OCI-LY1 (cell line): ENCODE measurements at regions not wholly inside any gene's neighbourhood (a gene's known extent, or its start where the extent isn't known, plus 50 kb on each side); places are given as distances from the start of the nearest gene placed in this dataset.

Experiments used
- H2AFZ ChIP-seq: fragments of 200-600 bp; sonication (generic), shearing (Covaris generic); 2 replicates; pipeline ENCODE4 v1.6.0; 2014; ENCODE audit warnings: antibody characterized with exemption, mild to moderate bottlenecking, low read length
- H3F3A ChIP-seq: fragments of 200-600 bp; sonication (generic), shearing (Covaris generic); 2 replicates; pipeline ENCODE4 v1.6.0; 2014; ENCODE audit warnings: mild to moderate bottlenecking, antibody characterized with exemption, low read length, moderate library complexity; ENCODE audit not compliant: insufficient read depth
- H3K27ac ChIP-seq: fragments of 200-600 bp; sonication (generic); 2 replicates; pipeline ENCODE4 v1.5.1; 2014; ENCODE audit warnings: low read length, mixed run types, mild to moderate bottlenecking, low read depth; ENCODE audit not compliant: poor library complexity, severe bottlenecking
- H3K27me3 ChIP-seq: fragments of 200-600 bp; sonication (generic); 2 replicates; pipeline ENCODE4 v1.6.0; 2014; ENCODE audit warnings: antibody characterized with exemption, mild to moderate bottlenecking, low read length, moderate library complexity; ENCODE audit not compliant: insufficient read depth
- H3K36me3 ChIP-seq: fragments of 200-600 bp; sonication (generic); 2 replicates; pipeline ENCODE4 v1.6.1; 2014; ENCODE audit warnings: mild to moderate bottlenecking, antibody characterized with exemption, low read length, moderate library complexity, mixed read lengths; ENCODE audit not compliant: insufficient read depth
- H3K4me1 ChIP-seq: fragments of 200-600 bp; sonication (generic); 2 replicates; pipeline ENCODE4 v1.5.1; 2014; ENCODE audit warnings: mild to moderate bottlenecking, low read length, moderate library complexity; ENCODE audit not compliant: insufficient read depth, severe bottlenecking
- H3K4me2 ChIP-seq: fragments of 200-600 bp; sonication (generic), shearing (Covaris generic); 2 replicates; pipeline ENCODE4 v1.6.1; 2014; ENCODE audit warnings: low read length
- H3K4me3 ChIP-seq: fragments of 200-600 bp; sonication (generic); 2 replicates; pipeline ENCODE4 v1.5.1; 2014; ENCODE audit warnings: low read length, low read depth, mild to moderate bottlenecking, mixed read lengths; ENCODE audit not compliant: poor library complexity, severe bottlenecking
- H3K79me2 ChIP-seq: fragments of 200-600 bp; shearing (Covaris generic); 2 replicates; pipeline ENCODE4 v1.6.1; 2016; ENCODE audit warnings: mixed run types, low read length, mixed read lengths; ENCODE audit not compliant: insufficient read depth
- H3K9ac ChIP-seq: fragments of 200-600 bp; sonication (generic), shearing (Covaris generic); 2 replicates; pipeline ENCODE4 v1.6.1; 2014; ENCODE audit warnings: mild to moderate bottlenecking, low read length, mixed read lengths
- H3K9me2 ChIP-seq: fragments of 200-600 bp; sonication (generic), shearing (Covaris generic); 2 replicates; pipeline ENCODE4 v1.6.1; 2014; ENCODE audit warnings: low read depth, mild to moderate bottlenecking, low read length, mixed read lengths
- H3K9me3 ChIP-seq: fragments of 200-600 bp; shearing (Covaris generic); 2 replicates; pipeline ENCODE4 v1.6.1; 2014; ENCODE audit warnings: low read length, mixed read lengths
- H4K20me1 ChIP-seq: fragments of 200-600 bp; sonication (generic), shearing (Covaris generic); 2 replicates; pipeline ENCODE4 v1.6.0; 2016; ENCODE audit warnings: mild to moderate bottlenecking, low read length; ENCODE audit not compliant: insufficient read depth
- CTCF ChIP-seq: fragments of 200-600 bp; sonication (generic), shearing (Covaris generic); IDR thresholded peaks from 2 replicates; pipeline ENCODE4 v1.5.1; 2017; ENCODE audit warnings: mild to moderate bottlenecking, antibody characterized with exemption, low read length, moderate library complexity, mixed read lengths
- EZH2 ChIP-seq: fragments of 200-600 bp; sonication (generic), shearing (Covaris generic); IDR thresholded peaks from 2 replicates; pipeline ENCODE4 v1.8.0; 2017; ENCODE audit warnings: borderline replicate concordance, mixed run types, mild to moderate bottlenecking, antibody characterized with exemption, low read length, moderate library complexity, mixed read lengths

- TF ChIP-seq EZH2: no peak
- no peak for TF ChIP-seq CTCF
- H3F3A ChIP-seq: no peaks in the 10 kb centered on the region
- no peak overlapping the region for H2AFZ ChIP-seq
- H3K9me2 ChIP-seq: no peaks in the 10 kb centered on the region
- H3K27ac ChIP-seq: no peak overlapping the region
- no peak overlapping the region for H3K4me3 ChIP-seq
- no peaks in the 10 kb centered on the region for H4K20me1 ChIP-seq
- H3K4me2 ChIP-seq: no peak overlapping the region
- H3K9me3 ChIP-seq: no peaks in the 10 kb centered on the region
- no peaks in the 10 kb centered on the region for H3K79me2 ChIP-seq
- H3K9ac ChIP-seq: no peak overlapping the region
- H3K4me1 ChIP-seq: no peaks in the 10 kb centered on the region
- H3K27me3 ChIP-seq: no peaks in the 10 kb centered on the region
- H3K36me3 ChIP-seq: no peaks in the 10 kb centered on the region
Observed at GRCh38 chr4:114481856-114482255, 116.8 kb upstream of the UGT8 start.

- Histone ChIP-seq H3K36me3 (no peaks in the 10 kb centered on the region), H3K27me3 (no peaks in the 10 kb centered on the region)
Observed at GRCh38 chr4:114487101-114487500, 111.5 kb upstream of the UGT8 start.

GRCh38 chr4:114488301-114488982, 110.2 kb upstream of the UGT8 start:
- no peaks in the 10 kb centered on the region for H4K20me1 ChIP-seq
- H2AFZ ChIP-seq: no peak overlapping the region
- H3K27ac ChIP-seq: no peak overlapping the region
- no peak overlapping the region for H3K9ac ChIP-seq
- H3K27me3 ChIP-seq: no peaks in the 10 kb centered on the region
- H3K4me1 ChIP-seq: no peaks in the 10 kb centered on the region
- TF ChIP-seq EZH2 (no peak), CTCF (no peak)
- H3K4me2 ChIP-seq: no peak overlapping the region
- H3K79me2 ChIP-seq: no peaks in the 10 kb centered on the region
- H3K36me3 ChIP-seq: no peaks in the 10 kb centered on the region
- no peaks in the 10 kb centered on the region for H3K9me3 ChIP-seq
- no peaks in the 10 kb centered on the region for H3F3A ChIP-seq
- no peak overlapping the region for H3K4me3 ChIP-seq
- no peaks in the 10 kb centered on the region for H3K9me2 ChIP-seq

More at GRCh38 chr4:114487101-114487500, 111.5 kb upstream of the UGT8 start:
- Histone ChIP-seq H2AFZ (no peak overlapping the region), H4K20me1 (no peaks in the 10 kb centered on the region), H3K4me2 (no peak overlapping the region), H3K4me1 (no peaks in the 10 kb centered on the region), H3K4me3 (no peak overlapping the region), H3K9me2 (no peaks in the 10 kb centered on the region), H3K9ac (no peak overlapping the region), H3K27ac (no peak overlapping the region), H3F3A (no peaks in the 10 kb centered on the region), H3K9me3 (no peaks in the 10 kb centered on the region), H3K79me2 (no peaks in the 10 kb centered on the region)
- TF ChIP-seq CTCF: no peak
- no peak for TF ChIP-seq EZH2
